Adipocyte (in vitro differentiated cells): ENCODE measurements at regions not wholly inside any gene's neighbourhood (a gene's known extent, or its start where the extent isn't known, plus 50 kb on each side); places are given as distances from the start of the nearest gene placed in this dataset.

Source experiments
- DNase-seq: peaks from one replicate; pipeline ENCODE4 v3.0.0-alpha.2; 2015; ENCODE audit warnings: low read depth
- H3K27me3 ChIP-seq: replicated peaks from 2 replicates; pipeline ENCODE4 v1.7.0; 2013; ENCODE audit warnings: mild to moderate bottlenecking, low read length, moderate library complexity; ENCODE audit not compliant: control insufficient read depth, insufficient read depth
- H3K36me3 ChIP-seq: 2 replicates; pipeline ENCODE4 v1.7.0; 2013; ENCODE audit warnings: low read length, mild to moderate bottlenecking, moderate library complexity; ENCODE audit not compliant: control insufficient read depth, insufficient read depth, severe bottlenecking
- H3K4me1 ChIP-seq: 2 replicates; pipeline ENCODE4 v1.7.0; 2013; ENCODE audit warnings: mild to moderate bottlenecking, low read length, moderate library complexity; ENCODE audit not compliant: control insufficient read depth, insufficient read depth
- H3K4me3 ChIP-seq: 2 replicates; pipeline ENCODE4 v1.7.0; 2013; ENCODE audit warnings: mild to moderate bottlenecking, low read length, moderate library complexity
- H3K9ac ChIP-seq: 2 replicates; pipeline ENCODE4 v1.7.0; 2013; ENCODE audit warnings: mild to moderate bottlenecking, low read length, moderate library complexity
- H3K9me3 ChIP-seq: 2 replicates; pipeline ENCODE4 v1.7.0; 2013; ENCODE audit warnings: mild to moderate bottlenecking, low read length, moderate library complexity; ENCODE audit not compliant: control insufficient read depth

DNA sequence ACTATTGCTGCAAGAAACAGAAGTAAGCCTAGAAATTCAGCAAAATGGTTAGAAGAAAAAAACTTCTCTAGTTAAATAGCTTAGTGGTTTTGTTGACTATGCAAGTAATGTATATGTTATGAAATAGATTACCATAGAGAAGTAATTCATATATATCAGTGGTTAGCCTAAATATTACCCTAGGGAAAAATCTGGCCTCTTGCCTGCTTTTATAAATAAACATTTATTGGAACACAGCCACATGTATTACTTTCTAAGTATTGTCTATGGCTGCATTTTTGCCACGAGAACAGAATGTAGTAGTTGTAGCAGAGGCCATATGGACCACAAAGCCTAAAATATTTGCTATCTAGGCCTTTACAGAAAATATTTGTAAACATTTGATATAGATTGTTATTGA lies 1471.7 kb upstream of the PRR20A start:
- no peak for DNase-seq
- no peaks in the 10 kb centered on the region for H3K4me1 ChIP-seq
- no peak overlapping the region for H3K9ac ChIP-seq
- H3K36me3 ChIP-seq = no peaks in the 10 kb centered on the region
- peaks cover 8% of the 10 kb centered on the region for H3K9me3 ChIP-seq
- H3K27me3 ChIP-seq = no peaks in the 10 kb centered on the region
- H3K4me3 ChIP-seq = no peak overlapping the region

GRCh38 chr13:55673910-55674309 lies 1466.8 kb upstream of the PRR20A start:
- Histone ChIP-seq H3K36me3 (no peaks in the 10 kb centered on the region), H3K4me3 (no peak overlapping the region), H3K9ac (no peak overlapping the region), H3K4me1 (no peaks in the 10 kb centered on the region), H3K9me3 (no peaks in the 10 kb centered on the region), H3K27me3 (no peaks in the 10 kb centered on the region)
- DNase-seq = no peak

GRCh38 chr13:55682776-55683175 lies 1457.9 kb upstream of the PRR20A start:
- no peaks in the 10 kb centered on the region for H3K36me3 ChIP-seq
- DNase-seq = no peak
- H3K27me3 ChIP-seq = no peaks in the 10 kb centered on the region
- no peak overlapping the region for H3K4me3 ChIP-seq
- H3K9me3 ChIP-seq = no peaks in the 10 kb centered on the region
- H3K4me1 ChIP-seq = no peaks in the 10 kb centered on the region
- no peak overlapping the region for H3K9ac ChIP-seq

GRCh38 chr13:55705526-55705925 lies 1435.2 kb upstream of the PRR20A start:
- H3K9ac ChIP-seq = no peak overlapping the region
- DNase-seq = no peak
- H3K36me3 ChIP-seq = no peaks in the 10 kb centered on the region
- no peak overlapping the region for H3K4me3 ChIP-seq
- H3K4me1 ChIP-seq = no peaks in the 10 kb centered on the region
- no peaks in the 10 kb centered on the region for H3K27me3 ChIP-seq
- no peaks in the 10 kb centered on the region for H3K9me3 ChIP-seq

DNA sequence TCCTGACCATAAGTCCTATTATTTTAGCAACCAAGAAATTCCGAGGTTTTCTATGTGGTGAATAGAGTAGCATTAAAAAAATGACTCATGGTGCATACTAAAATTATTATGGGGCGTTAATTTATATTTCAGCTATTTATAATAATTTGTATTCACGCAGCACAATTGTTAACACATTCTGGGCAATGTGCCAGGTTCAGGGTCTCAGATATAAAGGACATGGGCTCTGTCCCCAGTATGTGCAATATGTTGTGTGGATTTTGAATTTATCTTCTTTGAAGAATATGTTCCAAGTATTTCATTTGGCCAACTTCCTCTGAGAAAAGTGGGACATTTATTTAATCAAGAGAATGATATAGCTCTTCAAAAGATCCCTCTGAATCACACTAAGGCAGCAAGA lies 1434.7 kb upstream of the PRR20A start:
- Histone ChIP-seq H3K4me3 (no peak overlapping the region), H3K9ac (no peak overlapping the region), H3K4me1 (no peaks in the 10 kb centered on the region), H3K9me3 (no peaks in the 10 kb centered on the region), H3K27me3 (no peaks in the 10 kb centered on the region), H3K36me3 (no peaks in the 10 kb centered on the region)
- DNase-seq = no peak

DNA sequence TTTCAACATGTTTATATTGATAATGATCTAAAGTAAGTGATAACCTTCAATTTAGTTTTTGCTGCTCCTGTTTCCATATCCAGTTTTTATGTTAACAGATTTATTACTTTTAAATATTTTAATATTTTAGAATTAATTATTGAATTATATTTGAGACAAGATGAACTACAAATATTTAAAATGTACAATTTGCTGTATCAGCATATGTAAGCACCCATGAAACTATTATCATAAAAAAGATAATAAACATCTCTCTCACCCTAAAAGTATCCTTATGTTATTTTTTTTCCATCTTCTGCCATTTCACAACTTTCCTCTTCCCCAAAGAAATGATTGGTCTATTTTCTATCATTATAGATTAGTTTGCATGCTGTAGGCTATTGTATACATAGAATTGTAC lies 1426.6 kb upstream of the PRR20A start:
- H3K4me1 ChIP-seq = no peaks in the 10 kb centered on the region
- no peak overlapping the region for H3K4me3 ChIP-seq
- no peaks in the 10 kb centered on the region for H3K9me3 ChIP-seq
- no peaks in the 10 kb centered on the region for H3K36me3 ChIP-seq
- H3K9ac ChIP-seq = no peak overlapping the region
- no peak for DNase-seq
- H3K27me3 ChIP-seq = no peaks in the 10 kb centered on the region

GRCh38 chr13:55727683-55728082 lies 1413.0 kb upstream of the PRR20A start:
- no peak for DNase-seq
- H3K9ac ChIP-seq = no peak overlapping the region
- no peaks in the 10 kb centered on the region for H3K36me3 ChIP-seq
- H3K4me3 ChIP-seq = no peak overlapping the region
- no peaks in the 10 kb centered on the region for H3K27me3 ChIP-seq
- H3K4me1 ChIP-seq = no peaks in the 10 kb centered on the region
- H3K9me3 ChIP-seq = peaks cover 3% of the 10 kb centered on the region

GRCh38 chr13:55728247-55728646 lies 1412.5 kb upstream of the PRR20A start:
- no peaks in the 10 kb centered on the region for H3K36me3 ChIP-seq
- no peaks in the 10 kb centered on the region for H3K4me1 ChIP-seq
- no peak for DNase-seq
- no peaks in the 10 kb centered on the region for H3K27me3 ChIP-seq
- peaks cover 3% of the 10 kb centered on the region for H3K9me3 ChIP-seq
- no peak overlapping the region for H3K4me3 ChIP-seq
- no peak overlapping the region for H3K9ac ChIP-seq

- H3K9ac ChIP-seq = no peak overlapping the region
- no peaks in the 10 kb centered on the region for H3K4me1 ChIP-seq
- no peaks in the 10 kb centered on the region for H3K36me3 ChIP-seq
- no peak overlapping the region for H3K4me3 ChIP-seq
- no peak for DNase-seq
- H3K9me3 ChIP-seq = no peaks in the 10 kb centered on the region
- H3K27me3 ChIP-seq = no peaks in the 10 kb centered on the region
Observed at GRCh38 chr13:55745828-55746227, 1394.9 kb upstream of the PRR20A start.

- no peak for DNase-seq
- no peak overlapping the region for H3K4me3 ChIP-seq
- H3K4me1 ChIP-seq = no peaks in the 10 kb centered on the region
- H3K36me3 ChIP-seq = no peaks in the 10 kb centered on the region
- no peaks in the 10 kb centered on the region for H3K27me3 ChIP-seq
- no peak overlapping the region for H3K9ac ChIP-seq
- H3K9me3 ChIP-seq = no peaks in the 10 kb centered on the region
Observed at GRCh38 chr13:55761986-55762385, 1378.7 kb upstream of the PRR20A start.

DNA sequence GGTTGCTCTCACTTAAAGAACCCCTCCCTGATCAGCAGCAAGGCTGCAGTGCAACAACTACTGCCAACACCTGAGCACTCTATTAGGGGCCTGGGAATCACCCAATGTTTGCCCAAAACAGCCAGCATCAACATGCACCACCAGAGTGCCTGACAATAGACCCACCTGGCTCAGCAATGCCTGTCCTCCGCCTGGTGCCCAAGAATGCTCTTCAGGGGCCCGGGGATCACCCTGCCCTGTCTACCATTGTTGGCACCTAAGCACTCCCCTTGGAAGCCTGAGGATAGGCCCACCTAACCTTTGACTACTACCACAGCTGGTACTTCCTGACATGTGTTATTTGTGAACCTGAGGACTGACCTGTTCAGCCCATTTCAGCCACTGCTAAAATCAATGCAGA lies 1363.1 kb upstream of the PRR20A start:
- H3K4me3 ChIP-seq = no peak overlapping the region
- H3K36me3 ChIP-seq = no peaks in the 10 kb centered on the region
- no peak overlapping the region for H3K9ac ChIP-seq
- H3K9me3 ChIP-seq = no peaks in the 10 kb centered on the region
- no peaks in the 10 kb centered on the region for H3K4me1 ChIP-seq
- DNase-seq = no peak
- H3K27me3 ChIP-seq = no peaks in the 10 kb centered on the region

- no peak for DNase-seq
- Histone ChIP-seq H3K9me3 (no peaks in the 10 kb centered on the region), H3K27me3 (no peaks in the 10 kb centered on the region), H3K4me1 (no peaks in the 10 kb centered on the region), H3K36me3 (no peaks in the 10 kb centered on the region), H3K9ac (no peak overlapping the region), H3K4me3 (no peak overlapping the region)
Observed at GRCh38 chr13:55783841-55784240, 1356.9 kb upstream of the PRR20A start.
